ENCODE measurements at regions not wholly inside any gene's neighbourhood (a gene's known extent, or its start where the extent isn't known, plus 50 kb on each side); places are given as distances from the start of the nearest gene placed in this dataset.
"Not testable (repeated sequence)": the region's sequence is repeated elsewhere in the genome, so short reads cannot be mapped to it uniquely, and the experiment has no call there.

DNA sequence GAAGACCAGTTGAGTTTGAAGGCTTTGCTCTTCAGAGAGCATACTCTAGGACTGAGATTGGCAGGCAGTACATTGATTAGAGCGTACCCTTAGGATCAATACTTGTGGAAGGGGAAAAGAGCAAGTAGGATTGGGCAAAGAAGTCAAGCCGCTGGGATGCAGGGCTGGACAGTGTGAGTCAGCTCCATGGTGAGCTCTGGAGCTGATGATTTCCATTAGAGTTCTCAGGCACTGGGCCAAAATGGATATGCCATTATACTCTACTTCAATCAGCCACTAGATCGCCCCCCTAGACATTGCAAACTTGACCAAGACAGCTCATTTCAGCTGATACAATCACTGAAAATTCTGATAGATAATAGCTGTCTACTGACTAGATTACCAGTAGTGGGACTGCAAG, 432.7 kb upstream of the ALCAM start:
- no peak for DNase-seq (ENCODE audit: low spot score)

GRCh38 chr3:104935613-104936012, 431.1 kb upstream of the ALCAM start:
- no peak for DNase-seq (ENCODE audit: low spot score)

- DNase-seq (ENCODE audit: low spot score), result no peak
Observed at GRCh38 chr3:104939196-104939595, 427.5 kb upstream of the ALCAM start.

GRCh38 chr3:104941785-104942184, 424.9 kb upstream of the ALCAM start:
- no peak for DNase-seq (ENCODE audit: low spot score)

GRCh38 chr3:104943974-104944373, 422.7 kb upstream of the ALCAM start:
- no peak for DNase-seq (ENCODE audit: low spot score)

GRCh38 chr3:104947943-104948342, 418.8 kb upstream of the ALCAM start:
- no peak for DNase-seq (ENCODE audit: low spot score)

DNA sequence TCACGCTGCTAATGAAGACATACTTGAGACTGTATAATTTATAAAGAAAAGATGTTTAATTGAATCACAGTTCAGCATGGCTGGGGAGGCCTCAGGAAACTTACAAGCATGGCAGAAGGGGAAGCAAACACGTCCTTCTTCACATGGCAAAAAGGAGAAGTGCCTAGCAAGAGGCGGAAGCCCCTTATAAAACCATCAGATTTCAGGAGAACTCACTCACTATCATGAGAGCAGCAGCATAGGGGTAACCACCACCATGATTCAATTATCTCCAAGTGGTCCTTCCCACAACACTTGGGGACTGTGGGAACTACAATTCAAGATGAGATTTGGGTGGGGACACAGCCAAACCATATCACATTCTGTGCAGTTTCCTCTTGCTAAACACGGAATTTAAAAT, 416.9 kb upstream of the ALCAM start:
- not testable (repeated sequence) for DNase-seq (ENCODE audit: low spot score)

GRCh38 chr3:104951426-104951825, 415.3 kb upstream of the ALCAM start:
- no peak for DNase-seq (ENCODE audit: low spot score)

- DNase-seq (ENCODE audit: low spot score), result peak; percentile 78
Observed at GRCh38 chr3:104952146-104952972, 414.4 kb upstream of the ALCAM start.

GRCh38 chr3:104956620-104957345, 409.9 kb upstream of the ALCAM start:
- DNase-seq (ENCODE audit: low spot score), result no peak

DNA sequence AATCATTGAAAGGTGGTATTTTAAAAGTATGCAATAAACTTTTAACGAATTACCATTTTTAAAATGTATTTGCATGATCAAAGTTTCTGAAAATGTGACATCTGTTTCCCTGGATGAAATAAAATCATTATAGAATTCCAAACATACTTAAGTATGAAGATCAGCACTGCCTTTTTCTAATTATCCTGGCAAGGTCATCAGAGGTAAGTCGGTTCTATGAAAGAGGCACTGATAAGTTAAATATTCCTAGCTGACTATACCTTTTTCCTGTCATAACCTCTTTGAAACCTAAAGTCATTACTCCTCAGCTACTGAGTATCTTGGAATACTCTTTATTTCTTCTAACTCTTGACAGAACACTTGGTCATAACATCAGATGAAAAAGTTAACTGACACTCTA, 406.1 kb upstream of the ALCAM start:
- DNase-seq (ENCODE audit: low spot score), result no peak

DNA sequence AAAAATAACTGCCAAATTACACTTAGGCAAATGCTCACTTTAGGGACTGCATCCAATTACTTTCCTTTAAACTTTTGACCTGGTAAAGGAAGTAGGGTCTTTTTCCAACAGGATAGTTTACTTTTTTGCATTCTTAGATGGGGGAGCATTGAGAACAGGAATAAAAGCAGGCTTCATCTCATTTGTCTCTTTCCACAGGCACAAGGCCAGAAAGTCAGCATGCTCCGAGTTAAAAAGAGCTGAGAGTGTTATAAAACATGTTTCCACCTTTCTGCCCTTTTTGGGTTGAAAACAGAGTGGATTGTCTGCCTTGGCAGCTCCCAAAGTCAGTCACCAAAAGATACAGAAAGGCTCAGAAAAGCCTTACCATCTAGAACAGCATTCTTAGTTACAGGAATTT, 404.9 kb upstream of the ALCAM start:
- no peak for DNase-seq (ENCODE audit: low spot score)

GRCh38 chr3:104974316-104974715, 392.4 kb upstream of the ALCAM start:
- no peak for DNase-seq (ENCODE audit: low spot score)

GRCh38 chr3:104977719-104978118, 389.0 kb upstream of the ALCAM start:
- DNase-seq (ENCODE audit: low spot score), result no peak

DNA sequence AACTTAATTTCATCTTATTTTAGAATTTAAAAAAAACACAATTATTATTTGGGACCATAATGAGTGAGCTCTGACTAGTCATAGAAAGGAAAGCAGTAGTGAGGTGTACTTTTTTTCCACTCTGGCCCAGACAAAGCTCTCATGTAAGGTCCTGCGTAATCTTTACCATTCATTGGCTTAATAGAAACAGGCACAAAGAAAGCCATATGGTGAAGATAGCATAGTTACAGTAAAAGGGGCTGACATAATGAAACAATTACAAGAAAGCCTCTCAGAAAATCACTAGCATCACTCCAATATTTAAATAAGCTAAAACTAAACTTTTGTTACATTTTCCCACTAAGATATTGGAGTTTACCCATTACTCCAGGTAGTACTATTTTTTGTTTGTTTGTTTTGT, 384.6 kb upstream of the ALCAM start:
- DNase-seq (ENCODE audit: low spot score), result no peak

- DNase-seq (ENCODE audit: low spot score), result no peak
Observed at GRCh38 chr3:104987859-104988258, 378.9 kb upstream of the ALCAM start.

GRCh38 chr3:104988496-104988895, 378.2 kb upstream of the ALCAM start:
- DNase-seq (ENCODE audit: low spot score), result no peak

GRCh38 chr3:104989878-104990277, 376.8 kb upstream of the ALCAM start:
- no peak for DNase-seq (ENCODE audit: low spot score)

DNA sequence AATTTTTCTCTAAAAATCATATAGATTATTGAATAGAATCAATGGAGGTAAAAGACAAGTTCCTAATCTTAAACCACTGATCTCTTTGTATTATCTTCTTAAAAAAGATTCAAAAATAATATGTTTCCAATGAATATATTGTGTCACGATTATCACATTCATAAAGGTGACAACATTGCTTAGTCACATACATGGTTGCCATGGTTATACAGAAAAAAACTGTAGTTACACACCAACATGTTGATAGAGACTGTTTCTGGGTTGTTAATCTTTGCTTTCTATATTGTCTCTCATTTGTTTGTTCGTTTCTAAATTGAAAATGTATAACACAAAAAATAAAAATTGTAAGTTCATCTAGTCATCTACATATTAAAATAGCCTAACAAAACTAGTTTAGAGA, 376.0 kb upstream of the ALCAM start:
- DNase-seq (ENCODE audit: low spot score), result no peak

GRCh38 chr3:104992676-104993075, 374.0 kb upstream of the ALCAM start:
- DNase-seq (ENCODE audit: low spot score), result no peak

- no peak for DNase-seq (ENCODE audit: low spot score)
Observed at GRCh38 chr3:105006164-105006563, 360.5 kb upstream of the ALCAM start.

DNA sequence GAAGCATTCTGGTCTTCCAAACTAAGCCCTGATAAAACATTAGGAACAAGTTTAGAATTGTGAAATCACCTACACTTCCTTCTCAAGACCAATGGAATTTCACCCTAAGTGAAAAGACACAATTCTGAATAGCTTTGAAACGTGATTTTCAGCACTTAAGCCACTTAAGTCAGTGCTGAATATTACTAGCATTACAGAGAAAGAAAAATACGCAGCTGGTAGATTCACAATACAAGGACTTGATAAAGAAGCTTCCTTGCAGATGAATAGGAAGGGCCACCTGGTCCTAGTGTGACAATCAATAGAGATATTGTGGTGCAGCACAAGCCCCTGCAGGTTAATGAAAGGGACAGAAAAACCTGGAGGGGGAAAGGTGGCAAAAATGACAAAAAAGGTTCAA, 353.1 kb upstream of the ALCAM start:
- DNase-seq (ENCODE audit: low spot score), result no peak

DNA sequence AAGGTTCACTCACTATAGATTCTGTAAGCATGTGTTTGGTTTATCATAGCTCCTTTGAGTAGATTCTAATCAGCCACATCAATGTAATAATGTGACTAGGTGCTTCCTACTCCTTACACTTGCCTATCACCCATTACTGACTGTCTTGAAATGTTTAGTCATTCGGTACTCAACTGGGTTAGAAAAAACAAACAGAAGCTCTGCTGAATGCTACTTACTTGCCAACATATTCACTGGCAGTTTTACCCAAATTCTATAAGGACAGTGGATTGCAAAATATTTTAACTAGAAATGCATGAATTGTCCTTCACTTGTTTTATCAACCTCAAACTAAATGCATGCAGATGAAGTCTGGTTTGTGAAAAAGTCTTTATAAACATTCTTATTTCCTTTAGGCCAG, 352.1 kb upstream of the ALCAM start:
- DNase-seq (ENCODE audit: low spot score), result no peak

DNA sequence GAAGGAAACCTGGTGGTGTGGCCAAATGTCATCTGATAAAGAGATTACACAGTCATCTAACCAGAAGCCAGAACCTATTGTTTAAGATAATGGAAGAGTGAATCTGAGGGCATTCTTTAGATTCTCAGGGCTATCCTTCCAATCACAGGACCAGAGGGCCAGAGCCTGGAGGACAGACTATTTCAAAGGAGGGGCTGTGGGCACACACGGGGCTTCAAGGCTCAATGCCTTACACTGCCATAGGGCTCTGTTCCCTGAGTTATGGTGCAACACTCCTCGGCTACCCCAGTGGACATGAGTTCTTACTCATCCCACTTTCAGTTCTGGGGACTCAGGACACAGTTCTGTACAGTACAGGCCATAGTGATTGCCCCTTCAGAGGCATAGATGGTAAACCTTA, 343.9 kb upstream of the ALCAM start:
- DNase-seq (ENCODE audit: low spot score), result no peak

Measured in AG08396 (cell line).